HG03520 (cell line): ENCODE measurements at regions not wholly inside any gene's neighbourhood (a gene's known extent, or its start where the extent isn't known, plus 50 kb on each side); places are given as distances from the start of the nearest gene placed in this dataset.

Experiments
- ATAC-seq: cut with Tn5 transposase; IDR thresholded peaks from one replicate; pipeline ENCODE4 v1.9.1; 2021; ENCODE audit warnings: mild to moderate bottlenecking, moderate library complexity; ENCODE audit not compliant: unreplicated experiment

GRCh38 chr4:114163051-114163450, 183.6 kb upstream of the ARSJ start:
- no peak for ATAC-seq

- no peak for ATAC-seq
These were observed 194.5 kb upstream of the ARSJ start for GRCh38 chr4:114173968-114174367.

GRCh38 chr4:114177628-114178027, 198.2 kb upstream of the ARSJ start:
- no peak for ATAC-seq

- no peak for ATAC-seq
These were observed 198.9 kb upstream of the ARSJ start for GRCh38 chr4:114178392-114178791.

- no peak for ATAC-seq
These were observed 201.0 kb upstream of the ARSJ start for GRCh38 chr4:114180481-114180880.

- no peak for ATAC-seq
These were observed 205.5 kb upstream of the ARSJ start for GRCh38 chr4:114184901-114185300.

GRCh38 chr4:114187592-114187991, 208.1 kb upstream of the ARSJ start:
- ATAC-seq, result no peak

- no peak for ATAC-seq
These were observed 212.0 kb upstream of the ARSJ start for GRCh38 chr4:114191496-114191895.

- ATAC-seq, result no peak
These were observed 213.4 kb upstream of the ARSJ start for GRCh38 chr4:114192854-114193253.

GRCh38 chr4:114193624-114194399, 214.4 kb upstream of the ARSJ start:
- no peak for ATAC-seq

- no peak for ATAC-seq
These were observed 217.2 kb upstream of the ARSJ start for GRCh38 chr4:114196606-114197005.

GRCh38 chr4:114200026-114200425, 220.6 kb upstream of the ARSJ start:
- no peak for ATAC-seq

- ATAC-seq, result no peak
These were observed 225.8 kb upstream of the ARSJ start for GRCh38 chr4:114205261-114205660.

GRCh38 chr4:114208574-114209151, 229.2 kb upstream of the ARSJ start:
- no peak for ATAC-seq

- peak; percentile 54 for ATAC-seq
These were observed 230.1 kb upstream of the ARSJ start for GRCh38 chr4:114209584-114209983.

GRCh38 chr4:114211556-114211955, 232.1 kb upstream of the ARSJ start:
- no peak for ATAC-seq

GRCh38 chr4:114217150-114217817, 237.8 kb upstream of the ARSJ start:
- no peak for ATAC-seq

- ATAC-seq, result no peak
These were observed 244.1 kb upstream of the ARSJ start for GRCh38 chr4:114223580-114223979.

GRCh38 chr4:114225436-114225835, 246.0 kb upstream of the ARSJ start:
- ATAC-seq, result no peak

- ATAC-seq, result no peak
These were observed 246.7 kb upstream of the ARSJ start for GRCh38 chr4:114226179-114226578.

GRCh38 chr4:114226968-114227760, 247.7 kb upstream of the ARSJ start:
- ATAC-seq, result peak; percentile 100
